Endothelial cell of umbilical vein (primary cell): ENCODE measurements at regions not wholly inside any gene's neighbourhood (a gene's known extent, or its start where the extent isn't known, plus 50 kb on each side); places are given as distances from the start of the nearest gene placed in this dataset.

Experiments used
- BruUV-seq: library from RNA; stranded (reverse); fragments of 400-500 nt; replicated peaks from 2 replicates; lab custom pipeline; 2021; lab: Mats Ljungman, UMichigan
- CTCF ChIA-PET: fragments of 300-600, 350-600 bp; sonication (Branson Sonifier 250); formaldehyde crosslinking; loops from one replicate; lab custom pipeline; 2021; ENCODE audit warnings: antibody characterized with exemption, inconsistent platforms; lab: Charles Lee
- POLR2A ChIA-PET: fragments of 300-600, 350-600 bp; sonication (Branson Sonifier 250); formaldehyde crosslinking; loops from one replicate; lab custom pipeline; 2021; ENCODE audit warnings: antibody characterized with exemption, inconsistent platforms; lab: Charles Lee
- DNase-seq: peaks from one replicate; pipeline ENCODE4 v3.0.0-alpha.2; 2011; ENCODE audit warnings: low read depth, low spot score
- FAIRE-seq: peaks from 2 replicates; lab custom pipeline; 2011; peaks lifted over from hg19 to GRCh38; lab: Jason Lieb, UNC
- H2AFZ ChIP-seq: 2 replicates; pipeline ENCODE4 v1.6.0; 2012; ENCODE audit warnings: low read depth, low read length, control low read depth, inconsistent platforms
- H3K27ac ChIP-seq: 2 replicates; pipeline ENCODE4 v1.5.1; 2011; ENCODE audit warnings: low read depth, mild to moderate bottlenecking, control low read depth, low read length, moderate library complexity; ENCODE audit not compliant: insufficient read depth
- H3K27me3 ChIP-seq, 2 experiments: 2 replicates each; pipeline versions ENCODE4 v1.6.0 to v1.6.1; 2011; ENCODE audit warnings: low read length in 2 of 2, mixed read lengths in 1 of 2; ENCODE audit not compliant: control insufficient read depth in 2 of 2, insufficient read depth in 2 of 2
- H3K36me3 ChIP-seq, 2 experiments: 2 replicates in 1 of 2; 3 replicates in 1 of 2; pipeline ENCODE4 v1.5.1; 2011; ENCODE audit warnings: low read length in 2 of 2, mild to moderate bottlenecking in 1 of 2, moderate library complexity in 1 of 2; ENCODE audit not compliant: control insufficient read depth in 2 of 2, insufficient read depth in 2 of 2; ENCODE audit errors: extremely low read depth in 1 of 2
- H3K4me1 ChIP-seq: 3 replicates; pipeline ENCODE4 v1.5.1; 2011; ENCODE audit warnings: mild to moderate bottlenecking, low read length; ENCODE audit not compliant: control insufficient read depth, insufficient read depth; ENCODE audit errors: extremely low read depth
- H3K4me2 ChIP-seq: 2 replicates; pipeline ENCODE4 v1.6.1; 2011; ENCODE audit warnings: low read length, control low read depth, mixed read lengths; ENCODE audit not compliant: insufficient read depth
- H3K4me3 ChIP-seq, 3 experiments: fragments of 200-600 bp in 1 of 3; sonication (generic), shearing (Covaris generic) in 1 of 3; replicated peaks in 1 of 3; 2 replicates each; pipeline ENCODE4 v1.5.1; 2011 to 2016; ENCODE audit warnings: control low read depth in 3 of 3, low read length in 3 of 3, mild to moderate bottlenecking in 2 of 3, inconsistent platforms in 1 of 3, low read depth in 1 of 3, moderate library complexity in 1 of 3; ENCODE audit not compliant: insufficient read depth in 1 of 3
- H3K79me2 ChIP-seq: 2 replicates; pipeline ENCODE4 v1.6.0; 2012; ENCODE audit warnings: low read length, inconsistent platforms; ENCODE audit not compliant: control insufficient read depth, insufficient read depth
- H3K9ac ChIP-seq: replicated peaks from 2 replicates; pipeline ENCODE3; 2011; ENCODE audit warnings: low read length, control low read depth; ENCODE audit not compliant: insufficient read depth; ENCODE audit errors: extremely low read depth
- H3K9me1 ChIP-seq: replicated peaks from 3 replicates; pipeline ENCODE4 v1.6.0; 2011; ENCODE audit warnings: mild to moderate bottlenecking, low read length; ENCODE audit not compliant: control insufficient read depth, insufficient read depth; ENCODE audit errors: extremely low read depth
- H3K9me3 ChIP-seq: replicated peaks from 2 replicates; pipeline ENCODE4 v1.5.1; 2012; ENCODE audit warnings: low read length, inconsistent platforms; ENCODE audit not compliant: control insufficient read depth, insufficient read depth
- H4K20me1 ChIP-seq: replicated peaks from 2 replicates; pipeline ENCODE3; 2011; ENCODE audit warnings: mild to moderate bottlenecking, low read length; ENCODE audit not compliant: control insufficient read depth, insufficient read depth; ENCODE audit errors: extremely low read depth
- CTCF ChIP-seq, 2 donors: IDR thresholded peaks; 1 replicate in 1 of 2; 2 replicates in 1 of 2; pipeline ENCODE4 v1.5.1; 2011; ENCODE audit warnings: low read length in 2 of 2, mild to moderate bottlenecking in 2 of 2, moderate library complexity in 2 of 2, control low read depth in 1 of 2, inconsistent platforms in 1 of 2, low read depth in 1 of 2; ENCODE audit not compliant: insufficient read depth in 1 of 2; ENCODE audit errors: extremely low read depth in 1 of 2
- EZH2 ChIP-seq: IDR thresholded peaks from 2 replicates; pipeline ENCODE4 v1.6.1; 2012; ENCODE audit warnings: borderline replicate concordance, low read depth, mild to moderate bottlenecking, moderate library complexity, low read length, inconsistent platforms; ENCODE audit not compliant: severe bottlenecking
- GATA2 ChIP-seq: IDR thresholded peaks from 2 replicates; pipeline ENCODE4 v1.7.0; 2011; ENCODE audit warnings: low read depth, mild to moderate bottlenecking, moderate library complexity, mixed read lengths, low read length; ENCODE audit not compliant: insufficient read length, insufficient read depth
- MAX ChIP-seq: IDR thresholded peaks from 2 replicates; pipeline ENCODE4 v1.6.1; 2011; ENCODE audit not compliant: insufficient read depth, insufficient read length
- MYC ChIP-seq: IDR thresholded peaks from one replicate; pipeline ENCODE4 v1.6.1; 2011; ENCODE audit warnings: mild to moderate bottlenecking, low read depth, low read length
- POLR2A ChIP-seq: IDR thresholded peaks from 2 replicates; pipeline ENCODE4 v1.6.1; 2012; ENCODE audit warnings: low read depth, mild to moderate bottlenecking, control low read depth, low read length
- dilution Hi-C: fragments of 300-500 bp; cut with MboI; formaldehyde crosslinking; loops from one replicate; pipeline ENCODE4 v1.15.0; 2019; ENCODE audit warnings: low sequenced_read_pairs; ENCODE audit not compliant: extremely low pct_ligation_motif_present
- intact Hi-C: fragments of 100-400 bp; cut with micrococcal nuclease; formaldehyde crosslinking; loops from one replicate; pipeline ENCODE4 v1.10.0; 2022

- no peak overlapping the region for H3K4me3 ChIP-seq
- no peaks in the 10 kb centered on the region for H4K20me1 ChIP-seq
- H3K9me3 ChIP-seq: no peaks in the 10 kb centered on the region
- no peak overlapping the region for H3K4me2 ChIP-seq
- H3K4me1 ChIP-seq: no peaks in the 10 kb centered on the region
- no peaks in the 10 kb centered on the region for H3K36me3 ChIP-seq
- dilution Hi-C loops (no loop called here), intact Hi-C loops (loop anchor here (1.0 to 5.0 kb wide), 3 partner anchors 10 to 61 kb away; no protein-coding TSS in a partner anchor)
- no peaks in the 10 kb centered on the region for H3K79me2 ChIP-seq
- CTCF ChIA-PET: interaction anchor here (1.2 to 1.7 kb wide), 5 partner anchors 9 to 157 kb away, joined by 3 to 7 read pairs (median 3); partner anchors contain the start of gene YWHAQ
- H2AFZ ChIP-seq: no peak overlapping the region
- BruUV-seq: TSS peak; percentile 96
- no peak for FAIRE-seq
- no peak overlapping the region for H3K27ac ChIP-seq
- no peak for DNase-seq
- no peak overlapping the region for H3K9ac ChIP-seq
- no peaks in the 10 kb centered on the region for H3K9me1 ChIP-seq
- TF ChIP-seq MAX (no peak), GATA2 (no peak), POLR2A (no peak), EZH2 (no peak), CTCF (IDR thresholded peaks at IDR 0.05; ENCODE audit: extremely low read depth in 1 of 2, insufficient read depth in 1 of 2, low read depth in 1 of 2, low read length in 2 of 2) (no peak), MYC (no peak)
- no peaks in the 10 kb centered on the region for H3K27me3 ChIP-seq
- POLR2A ChIA-PET: no interaction called here
Measured at GRCh38 chr2:9690716-9691498, 60.1 kb upstream of the YWHAQ start.
